ENCODE measurements at regions not wholly inside any gene's neighbourhood (a gene's known extent, or its start where the extent isn't known, plus 50 kb on each side); places are given as distances from the start of the nearest gene placed in this dataset.
A peak's percentile ranks its signal among the peaks of the same experiment; 100 is the strongest.

DNA sequence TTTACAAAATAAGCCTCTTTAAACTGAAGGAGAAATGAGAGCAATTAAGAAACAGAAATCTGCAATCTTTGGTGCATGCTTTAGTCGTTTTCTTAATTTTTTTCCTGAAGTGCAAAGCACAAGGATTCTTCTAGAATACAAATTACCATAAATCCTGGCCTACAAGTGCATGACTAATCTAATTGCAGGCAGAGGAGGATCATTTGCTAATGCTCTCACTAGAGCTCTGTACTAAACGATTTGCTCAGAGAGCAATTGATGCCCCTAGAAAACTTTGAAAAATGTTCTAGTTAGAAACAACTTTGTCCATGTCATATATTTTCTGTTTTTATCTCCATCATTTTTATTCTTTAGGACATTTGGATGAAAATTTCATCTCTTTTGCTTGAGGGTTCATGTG is 193.2 kb downstream of the POU4F1 start:
- no peak overlapping the region for H3K9ac ChIP-seq (ENCODE audit: low read depth, low read length, poor library complexity)

DNA sequence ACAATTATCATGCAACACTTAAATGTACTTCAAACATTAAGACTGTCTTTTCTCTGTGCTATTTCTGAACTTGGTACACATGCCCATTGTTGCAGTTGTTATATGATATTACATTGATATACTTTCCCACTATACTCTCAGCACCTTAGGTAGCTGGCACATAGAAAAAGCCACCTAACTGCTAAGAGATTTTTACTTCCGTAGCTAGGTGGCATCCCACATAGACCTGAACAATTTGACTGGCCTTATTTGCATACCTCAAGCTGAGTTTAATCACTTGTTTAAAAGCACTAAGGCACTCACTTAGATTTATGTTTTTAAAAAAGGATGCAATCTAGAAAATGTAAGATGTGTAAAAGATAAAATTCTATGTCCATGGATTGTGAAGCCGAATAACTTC is 194.2 kb downstream of the POU4F1 start:
- Histone ChIP-seq H3K27me3 (ENCODE audit: control insufficient read depth in 3 of 3, insufficient read depth in 3 of 3, low read depth in 1 of 3, low read length in 3 of 3) (no peaks in the 10 kb centered on the region), H3K4me2 (ENCODE audit: insufficient read depth, low read length, poor library complexity, severe bottlenecking) (no peak overlapping the region), H2BK5ac (ENCODE audit: low read length) (no peak overlapping the region), H3K4me1 (ENCODE audit: control insufficient read depth in 2 of 2, insufficient read depth in 1 of 2, low read depth in 1 of 2, low read length in 2 of 2) (peaks cover 2 to 7% of the 10 kb centered on the region in 2 donors), H3K4ac (ENCODE audit: low read length) (no peak overlapping the region), H3K79me1 (ENCODE audit: low read depth, low read length) (no peaks in the 10 kb centered on the region), H3K36me3 (replicated peaks in 1 of 2; ENCODE audit: control insufficient read depth in 2 of 2, insufficient read depth in 2 of 2, low read length in 2 of 2) (no peaks in the 10 kb centered on the region), H3K4me3 (ENCODE audit: low read length in 2 of 2) (no peak overlapping the region), H3K27ac (replicated peaks; ENCODE audit: low read length) (no peak overlapping the region), H2BK12ac (ENCODE audit: low read length) (no peak overlapping the region), H4K91ac (ENCODE audit: low read depth, low read length, poor library complexity) (no peak overlapping the region), H3K9ac (ENCODE audit: low read depth, low read length, poor library complexity) (no peak overlapping the region), H3K23ac (ENCODE audit: low read depth, low read length, poor library complexity) (no peak overlapping the region), H2AFZ (ENCODE audit: low read length) (no peak overlapping the region), H3K9me3 (replicated peaks in 1 of 2; ENCODE audit: control insufficient read depth in 2 of 2, insufficient read depth in 1 of 2, low read depth in 1 of 2, low read length in 2 of 2) (no peaks in the 10 kb centered on the region), H4K8ac (ENCODE audit: low read depth, low read length) (no peak overlapping the region), H2AK5ac (ENCODE audit: low read depth, low read length) (no peak overlapping the region), H2BK15ac (ENCODE audit: low read length) (no peak overlapping the region), H2BK120ac (ENCODE audit: low read depth, low read length) (no peak overlapping the region), H3K18ac (ENCODE audit: low read length) (no peak overlapping the region), H3K14ac (ENCODE audit: low read length) (no peak overlapping the region)
- DNase-seq (ENCODE audit: low spot score) = no peak
- WGBS, 2 donors (ENCODE audit: extremely low coverage in 2 of 2, insufficient read length in 2 of 2, insufficient replicate concordance in 1 of 2) = no CpG with 5 or more reads among the region's 2 CpGs

More for the DNA sequence above, 193.2 kb downstream of the POU4F1 start:
- H3K79me1 ChIP-seq (ENCODE audit: low read depth, low read length) = no peaks in the 10 kb centered on the region
- H3K4me3 ChIP-seq (ENCODE audit: low read length in 2 of 2) = no peak overlapping the region
- H3K27me3 ChIP-seq (ENCODE audit: control insufficient read depth in 3 of 3, insufficient read depth in 3 of 3, low read depth in 1 of 3, low read length in 3 of 3) = no peaks in the 10 kb centered on the region
- no peak overlapping the region for H3K4me2 ChIP-seq (ENCODE audit: insufficient read depth, low read length, poor library complexity, severe bottlenecking)
- H4K91ac ChIP-seq (ENCODE audit: low read depth, low read length, poor library complexity) = no peak overlapping the region
- peaks cover 2 to 3% of the 10 kb centered on the region in 2 donors for H3K4me1 ChIP-seq (ENCODE audit: control insufficient read depth in 2 of 2, insufficient read depth in 1 of 2, low read depth in 1 of 2, low read length in 2 of 2)
- no peak overlapping the region for H2BK12ac ChIP-seq (ENCODE audit: low read length)
- H2BK120ac ChIP-seq (ENCODE audit: low read depth, low read length) = no peak overlapping the region
- H3K18ac ChIP-seq (ENCODE audit: low read length) = no peak overlapping the region
- no peaks in the 10 kb centered on the region for H3K9me3 ChIP-seq (replicated peaks in 1 of 2; ENCODE audit: control insufficient read depth in 2 of 2, insufficient read depth in 1 of 2, low read depth in 1 of 2, low read length in 2 of 2)
- no peak overlapping the region for H3K27ac ChIP-seq (replicated peaks; ENCODE audit: low read length)
- no peak overlapping the region for H2BK5ac ChIP-seq (ENCODE audit: low read length)
- H3K36me3 ChIP-seq (replicated peaks in 1 of 2; ENCODE audit: control insufficient read depth in 2 of 2, insufficient read depth in 2 of 2, low read length in 2 of 2) = no peaks in the 10 kb centered on the region
- no peak overlapping the region for H2BK15ac ChIP-seq (ENCODE audit: low read length)
- no peak overlapping the region for H2AFZ ChIP-seq (ENCODE audit: low read length)
- no peak overlapping the region for H3K14ac ChIP-seq (ENCODE audit: low read length)
- no peak overlapping the region for H2AK5ac ChIP-seq (ENCODE audit: low read depth, low read length)
- H3K4ac ChIP-seq (ENCODE audit: low read length) = no peak overlapping the region
- H4K8ac ChIP-seq (ENCODE audit: low read depth, low read length) = no peak overlapping the region
- DNase-seq (ENCODE audit: low spot score) = no peak
- WGBS, 2 donors (ENCODE audit: extremely low coverage in 2 of 2, insufficient read length in 2 of 2, insufficient replicate concordance in 1 of 2) = no CpG with 5 or more reads among the region's 2 CpGs
- no peak overlapping the region for H3K23ac ChIP-seq (ENCODE audit: low read depth, low read length, poor library complexity)

DNA sequence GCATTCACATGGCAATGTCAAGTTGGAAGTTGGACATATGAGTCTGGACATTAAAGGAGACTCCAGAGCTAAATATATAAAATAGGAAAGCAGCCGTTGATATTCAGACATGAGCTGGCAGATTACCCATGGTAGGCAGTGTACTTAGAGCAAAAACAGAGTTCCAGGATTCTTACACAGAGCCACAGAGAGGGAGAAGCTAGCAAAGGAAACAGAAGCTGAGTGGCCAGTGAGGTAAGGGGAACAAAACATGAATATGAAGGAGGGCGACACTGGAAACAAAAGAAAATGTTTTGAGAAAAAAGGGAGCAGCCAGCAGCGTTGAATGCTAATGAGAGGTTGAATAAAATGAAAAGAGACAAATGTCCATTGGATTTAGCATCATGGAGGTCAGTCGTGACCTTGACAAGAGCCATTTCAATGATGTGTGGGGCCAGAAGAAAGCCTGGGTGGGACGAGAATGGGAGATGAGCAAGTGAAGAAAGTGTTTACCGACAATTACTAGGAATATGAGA is 198.4 kb downstream of the POU4F1 start:
- H2AFZ ChIP-seq (ENCODE audit: low read length) = peak overlapping the region; percentile 43
- H2BK12ac ChIP-seq (ENCODE audit: low read length) = no peak overlapping the region
- no peak overlapping the region for H3K23ac ChIP-seq (ENCODE audit: low read depth, low read length, poor library complexity)
- no peak overlapping the region for H3K14ac ChIP-seq (ENCODE audit: low read length)
- no peak overlapping the region for H2BK5ac ChIP-seq (ENCODE audit: low read length)
- DNase-seq (ENCODE audit: low spot score) = no peak
- H2AK5ac ChIP-seq (ENCODE audit: low read depth, low read length) = no peak overlapping the region
- H3K4me2 ChIP-seq (ENCODE audit: insufficient read depth, low read length, poor library complexity, severe bottlenecking) = no peak overlapping the region
- no peaks in the 10 kb centered on the region for H3K79me1 ChIP-seq (ENCODE audit: low read depth, low read length)
- H3K4me1 ChIP-seq (ENCODE audit: control insufficient read depth in 2 of 2, insufficient read depth in 1 of 2, low read depth in 1 of 2, low read length in 2 of 2) = peaks cover 7 to 15% of the 10 kb centered on the region in 2 donors
- H4K8ac ChIP-seq (ENCODE audit: low read depth, low read length) = no peak overlapping the region
- no peak overlapping the region for H2BK120ac ChIP-seq (ENCODE audit: low read depth, low read length)
- no peak overlapping the region for H2BK15ac ChIP-seq (ENCODE audit: low read length)
- H3K27ac ChIP-seq (replicated peaks; ENCODE audit: low read length) = no peak overlapping the region
- no peak overlapping the region for H3K4me3 ChIP-seq (ENCODE audit: low read length in 2 of 2)
- H3K4ac ChIP-seq (ENCODE audit: low read length) = no peak overlapping the region
- no peak overlapping the region for H3K18ac ChIP-seq (ENCODE audit: low read length)
- H3K9me3 ChIP-seq (replicated peaks in 1 of 2; ENCODE audit: control insufficient read depth in 2 of 2, insufficient read depth in 1 of 2, low read depth in 1 of 2, low read length in 2 of 2) = no peaks in the 10 kb centered on the region
- no peak overlapping the region for H3K9ac ChIP-seq (ENCODE audit: low read depth, low read length, poor library complexity)
- WGBS, 2 donors (ENCODE audit: extremely low coverage in 2 of 2, insufficient read length in 2 of 2, insufficient replicate concordance in 1 of 2) = no CpG with 5 or more reads among the region's 6 CpGs
- no peak overlapping the region for H4K91ac ChIP-seq (ENCODE audit: low read depth, low read length, poor library complexity)
- H3K36me3 ChIP-seq (replicated peaks in 1 of 2; ENCODE audit: control insufficient read depth in 2 of 2, insufficient read depth in 2 of 2, low read length in 2 of 2) = no peaks in the 10 kb centered on the region
- no peaks in the 10 kb centered on the region for H3K27me3 ChIP-seq (ENCODE audit: control insufficient read depth in 3 of 3, insufficient read depth in 3 of 3, low read depth in 1 of 3, low read length in 3 of 3)

DNA sequence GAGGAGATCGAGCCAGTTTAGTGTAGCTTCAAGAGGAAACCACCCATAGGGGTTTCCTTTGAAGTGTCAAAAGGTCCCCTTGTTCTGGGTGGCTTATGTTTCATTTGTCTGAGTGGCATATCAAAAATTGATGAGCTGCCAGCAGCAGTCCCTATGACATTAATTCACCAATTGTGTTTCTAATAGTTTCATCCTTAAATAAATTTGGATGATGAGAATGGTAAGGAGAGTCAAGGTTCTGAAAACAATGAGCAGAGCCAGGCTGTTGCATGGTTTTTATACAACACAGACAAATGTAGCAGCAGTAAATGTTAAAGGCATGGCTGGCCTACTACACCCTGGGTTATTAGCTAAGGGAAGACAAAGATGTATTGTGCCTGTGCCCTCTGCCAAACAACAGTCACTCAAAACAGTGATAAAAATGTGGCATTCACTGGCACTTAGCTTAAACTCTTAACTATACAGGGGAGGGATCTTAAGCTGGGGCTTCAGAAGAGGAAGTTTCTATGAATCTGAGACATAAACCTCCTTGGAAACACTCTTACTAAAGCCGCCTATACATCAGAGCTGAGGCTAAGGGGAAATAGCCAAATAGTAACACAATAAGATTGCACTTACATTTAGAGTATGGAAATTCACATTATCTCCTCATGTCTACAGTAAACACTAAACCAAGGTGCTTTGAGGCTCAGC is 200.5 kb downstream of the POU4F1 start:
- Histone ChIP-seq H3K23ac (ENCODE audit: low read depth, low read length, poor library complexity) (no peak overlapping the region), H4K91ac (ENCODE audit: low read depth, low read length, poor library complexity) (no peak overlapping the region), H3K4me1 (ENCODE audit: control insufficient read depth in 2 of 2, insufficient read depth in 1 of 2, low read depth in 1 of 2, low read length in 2 of 2) (peaks cover 5 to 15% of the 10 kb centered on the region in 2 donors), H3K4me3 (ENCODE audit: low read length in 2 of 2) (no peak overlapping the region), H4K8ac (ENCODE audit: low read depth, low read length) (no peak overlapping the region), H3K27me3 (ENCODE audit: control insufficient read depth in 3 of 3, insufficient read depth in 3 of 3, low read depth in 1 of 3, low read length in 3 of 3) (no peaks in the 10 kb centered on the region), H3K9me3 (replicated peaks in 1 of 2; ENCODE audit: control insufficient read depth in 2 of 2, insufficient read depth in 1 of 2, low read depth in 1 of 2, low read length in 2 of 2) (no peaks in the 10 kb centered on the region), H2BK12ac (ENCODE audit: low read length) (no peak overlapping the region), H3K4me2 (ENCODE audit: insufficient read depth, low read length, poor library complexity, severe bottlenecking) (no peak overlapping the region), H2BK15ac (ENCODE audit: low read length) (no peak overlapping the region), H3K36me3 (replicated peaks in 1 of 2; ENCODE audit: control insufficient read depth in 2 of 2, insufficient read depth in 2 of 2, low read length in 2 of 2) (no peaks in the 10 kb centered on the region), H3K18ac (ENCODE audit: low read length) (no peak overlapping the region), H2BK5ac (ENCODE audit: low read length) (no peak overlapping the region), H2AFZ (ENCODE audit: low read length) (no peak overlapping the region), H3K14ac (ENCODE audit: low read length) (no peak overlapping the region), H3K9ac (ENCODE audit: low read depth, low read length, poor library complexity) (no peak overlapping the region), H2AK5ac (ENCODE audit: low read depth, low read length) (no peak overlapping the region), H3K27ac (replicated peaks; ENCODE audit: low read length) (no peak overlapping the region), H3K4ac (ENCODE audit: low read length) (no peak overlapping the region), H3K79me1 (ENCODE audit: low read depth, low read length) (no peaks in the 10 kb centered on the region), H2BK120ac (ENCODE audit: low read depth, low read length) (no peak overlapping the region)
- WGBS, 2 donors (ENCODE audit: extremely low coverage in 2 of 2, insufficient read length in 2 of 2, insufficient replicate concordance in 1 of 2) = no CpG with 5 or more reads among the region's 2 CpGs
- no peak for DNase-seq (ENCODE audit: low spot score)
